ENCODE measurements at regions not wholly inside any gene's neighbourhood (a gene's known extent, or its start where the extent isn't known, plus 50 kb on each side); places are given as distances from the start of the nearest gene placed in this dataset.
"Not testable (repeated sequence)": the region's sequence is repeated elsewhere in the genome, so short reads cannot be mapped to it uniquely, and the experiment has no call there.

DNA sequence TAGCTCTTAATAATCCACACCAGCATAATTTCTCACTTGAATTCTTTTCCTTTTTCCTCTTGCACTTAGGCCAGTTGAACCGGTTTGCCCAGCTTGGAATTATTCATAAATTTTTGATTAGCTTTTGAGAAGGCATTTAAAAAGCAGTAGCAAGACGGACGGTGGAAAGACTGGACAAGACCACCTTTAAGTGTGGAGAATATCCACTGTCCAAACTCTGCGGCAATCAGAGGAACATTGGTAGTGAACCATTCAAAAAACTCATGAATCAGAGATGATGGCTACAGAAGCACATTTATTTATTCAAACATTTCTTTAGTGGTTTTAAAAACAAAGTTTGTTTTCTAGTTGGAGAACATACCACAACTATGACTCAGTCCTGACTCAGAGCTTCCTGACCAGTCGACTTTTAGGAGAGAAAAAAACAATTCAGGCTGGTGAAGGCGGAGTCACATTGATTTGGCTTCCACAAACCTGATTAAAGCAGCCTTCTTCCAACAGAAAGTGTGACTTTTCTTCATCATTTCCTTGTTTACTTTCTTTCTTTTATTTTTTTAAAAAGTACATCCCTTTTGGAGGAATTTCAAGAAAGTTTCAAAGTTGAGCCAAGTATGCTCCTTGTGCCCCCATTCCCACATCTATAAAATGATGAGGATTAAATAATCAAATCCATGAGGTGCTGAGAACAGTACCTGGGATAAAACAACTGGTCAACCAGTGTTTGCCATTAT lies 128.8 kb downstream of the ADSS2 start:
- peak; percentile 51 for DNase-seq (ENCODE audit: low spot score)

DNA sequence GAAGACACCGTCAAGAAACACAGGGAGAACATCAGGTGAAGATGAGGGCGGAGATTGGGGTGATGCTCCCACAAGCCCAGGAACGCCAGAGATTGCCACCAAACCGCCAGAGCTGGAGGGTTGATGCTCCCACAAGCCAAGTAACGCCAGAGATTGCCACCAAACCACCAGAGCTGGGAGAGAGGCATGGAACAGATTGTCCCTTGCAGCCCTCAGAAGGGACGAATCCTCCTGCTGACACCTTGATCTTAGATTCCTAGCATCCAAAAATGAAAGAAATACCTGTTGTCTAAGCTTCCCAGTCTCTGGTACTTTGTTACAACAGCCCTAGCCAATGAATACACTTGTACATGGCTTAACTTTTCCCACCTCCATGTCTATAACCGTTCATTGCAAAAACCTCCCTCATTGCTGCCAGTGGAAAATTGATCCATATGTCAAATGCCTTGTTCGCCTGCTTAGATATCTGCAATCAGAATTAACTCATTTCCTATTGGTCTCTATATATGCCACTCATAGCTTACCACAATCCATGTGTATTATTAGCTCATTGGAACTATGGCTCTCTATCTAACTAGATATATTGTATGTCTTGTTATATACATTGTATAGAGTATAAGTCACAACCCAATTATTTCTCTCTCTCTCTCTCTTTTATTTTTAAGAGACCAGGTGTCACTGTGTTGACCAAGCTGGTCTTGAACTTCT lies 127.4 kb downstream of the ADSS2 start:
- DNase-seq (ENCODE audit: low spot score), result no peak

DNA sequence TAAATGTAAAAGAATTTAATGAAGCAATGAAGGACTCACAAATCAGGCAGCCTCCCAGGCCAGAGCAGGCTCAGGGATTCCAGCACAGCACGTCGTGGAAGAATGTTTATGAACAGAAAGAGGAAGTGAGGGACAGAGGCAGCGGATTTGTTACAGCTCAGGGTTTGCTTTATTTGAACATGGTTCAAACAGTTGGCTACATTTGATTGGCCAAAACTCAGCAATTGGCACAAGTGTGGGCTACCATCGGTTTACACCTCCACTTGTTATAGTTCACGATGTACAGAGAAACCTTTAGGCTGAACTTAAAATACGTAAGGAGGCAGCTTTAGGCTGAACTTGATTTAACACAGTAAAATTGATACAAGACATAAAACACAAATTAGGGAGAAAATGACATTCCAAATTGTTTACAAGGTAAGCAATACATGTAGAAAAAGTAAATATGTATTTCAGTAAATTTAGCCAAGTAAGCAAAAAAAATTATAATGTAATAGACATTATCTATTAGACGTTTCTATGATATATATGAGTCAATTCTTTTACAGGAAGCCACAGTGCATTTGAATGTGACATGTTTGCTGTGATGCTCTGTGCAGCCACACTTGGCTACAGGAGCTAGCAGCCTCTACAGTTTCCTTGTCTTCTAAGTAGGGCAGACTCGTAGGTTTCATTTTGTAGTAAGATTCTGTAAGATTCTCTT lies 126.5 kb downstream of the ADSS2 start:
- DNase-seq (ENCODE audit: low spot score), result no peak

DNA sequence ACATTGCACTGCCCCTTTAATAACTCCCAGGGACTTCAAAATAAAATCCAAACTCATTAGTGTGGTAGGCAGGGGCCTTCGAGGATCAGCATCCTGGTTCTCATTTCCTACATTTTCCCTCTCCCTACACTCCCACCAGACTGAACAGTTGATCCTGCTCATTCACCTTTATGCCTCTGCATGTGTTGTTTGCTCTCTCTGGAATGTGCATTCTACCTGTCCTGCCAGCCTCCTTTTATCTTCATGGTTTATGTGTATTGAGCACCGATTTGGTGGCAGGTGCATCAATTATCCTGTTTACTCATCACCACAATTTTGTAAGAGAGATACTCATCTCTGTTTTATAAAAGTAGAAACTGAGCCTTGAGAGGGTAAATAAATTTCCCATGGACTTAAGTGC lies 125.0 kb downstream of the ADSS2 start:
- no peak for DNase-seq (ENCODE audit: low spot score)

DNA sequence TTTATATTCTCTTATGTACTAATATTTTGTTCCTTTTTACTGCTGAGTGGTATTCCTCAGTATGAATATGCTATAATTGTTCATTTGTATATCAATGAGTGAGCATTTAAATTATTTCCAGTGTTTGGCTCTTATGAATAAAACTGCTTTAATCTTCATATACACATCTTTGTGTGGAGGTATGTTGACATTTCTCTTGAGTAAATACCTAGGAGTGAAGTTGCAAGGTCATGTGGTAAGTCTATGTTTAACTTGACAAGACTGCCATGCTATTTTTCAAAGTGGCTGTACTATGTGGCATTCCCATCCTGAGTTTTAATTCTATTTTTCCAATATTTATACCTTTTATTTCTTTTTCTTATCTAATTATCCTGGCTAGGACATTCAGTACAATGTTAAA lies 124.2 kb downstream of the ADSS2 start:
- no peak for DNase-seq (ENCODE audit: low spot score)

DNA sequence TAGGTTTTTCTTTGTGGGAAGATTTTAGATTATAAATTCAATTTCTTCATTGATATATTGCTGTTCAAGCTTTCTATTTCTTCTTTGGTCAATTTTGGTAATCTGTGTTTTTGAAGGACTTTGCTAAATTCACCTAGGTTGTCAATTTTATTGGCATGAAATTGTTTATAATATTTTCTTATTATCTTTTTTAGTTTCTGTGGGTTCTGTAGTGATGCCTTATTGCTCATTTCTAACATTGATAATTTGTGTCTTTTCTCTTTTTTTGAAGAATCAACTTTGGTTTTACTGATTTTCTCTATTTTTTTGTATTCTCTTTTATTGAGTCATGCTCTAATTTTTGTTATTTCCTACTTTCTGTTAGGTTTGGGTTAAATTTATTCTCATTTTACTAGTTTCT lies 123.2 kb downstream of the ADSS2 start:
- DNase-seq (ENCODE audit: low spot score), result no peak

DNA sequence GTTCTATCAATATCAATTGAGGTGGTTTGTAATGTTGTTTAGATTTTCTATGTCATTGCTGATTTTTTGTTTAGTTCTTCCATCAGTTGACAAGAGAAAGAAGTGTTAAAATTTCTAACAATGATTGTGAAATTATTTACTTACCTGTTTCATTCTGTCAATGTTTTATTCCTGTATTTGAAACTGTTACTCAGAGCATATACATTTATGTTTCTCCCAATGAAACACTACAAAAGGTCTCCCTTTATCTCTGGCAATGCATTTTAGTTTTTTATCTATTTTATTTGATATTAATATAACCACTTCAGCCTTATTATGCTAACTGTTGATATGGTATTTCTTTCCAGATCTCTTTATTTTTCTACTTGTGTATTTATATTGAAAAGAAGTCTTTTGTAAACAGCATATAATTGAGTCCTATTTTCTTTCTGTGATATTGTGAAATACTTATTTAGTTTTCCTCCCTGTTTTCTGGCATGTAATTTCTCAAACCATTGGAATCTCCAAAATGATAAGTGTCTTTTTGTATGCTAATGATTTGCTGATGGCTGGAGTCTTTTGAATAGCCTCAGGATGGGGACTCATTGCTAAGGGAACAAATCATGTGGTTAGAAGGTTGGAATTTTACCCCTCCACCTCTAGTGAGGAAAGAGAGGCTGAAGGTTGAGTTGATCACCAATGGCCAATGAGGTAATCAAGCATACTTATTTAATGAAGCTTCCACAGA lies 122.0 kb downstream of the ADSS2 start:
- no peak for DNase-seq (ENCODE audit: low spot score)

DNA sequence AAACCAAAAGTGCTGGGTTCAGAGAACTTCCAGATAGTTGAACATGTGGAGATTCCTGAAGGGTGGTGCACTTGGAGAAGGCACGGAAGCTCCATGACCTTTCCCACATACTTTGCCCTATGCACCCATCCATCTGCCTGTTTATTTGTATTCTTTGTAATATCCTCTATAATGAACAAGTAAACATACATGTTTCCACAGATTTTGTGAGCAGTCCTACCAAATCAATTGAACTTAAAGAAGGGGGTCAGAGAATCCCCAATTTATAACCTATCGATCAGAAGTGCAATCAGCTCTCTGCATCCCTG lies 121.4 kb downstream of the ADSS2 start:
- DNase-seq (ENCODE audit: low spot score), result no peak

DNA sequence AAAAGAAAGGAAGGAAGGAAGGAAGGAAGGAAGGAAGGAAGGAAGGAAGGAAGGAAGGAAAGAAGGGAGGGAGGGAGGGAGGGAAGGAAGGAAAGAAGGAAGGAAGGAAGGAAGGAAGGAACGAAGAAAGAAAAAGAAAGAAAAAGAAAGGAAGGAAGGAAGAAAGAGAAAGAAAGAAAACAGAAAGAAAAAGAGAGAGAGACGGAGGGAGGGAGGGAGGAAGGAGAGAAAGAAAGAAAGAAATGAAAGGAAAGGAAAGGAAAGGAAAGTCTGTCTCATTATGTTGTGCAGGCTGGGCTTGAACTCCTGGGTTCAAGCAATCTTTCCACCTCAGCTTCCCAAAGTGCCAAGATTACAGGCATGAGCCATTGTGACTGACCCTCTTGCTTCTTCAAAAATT lies 118.9 kb downstream of the ADSS2 start:
- not testable (repeated sequence) for DNase-seq (ENCODE audit: low spot score)

DNA sequence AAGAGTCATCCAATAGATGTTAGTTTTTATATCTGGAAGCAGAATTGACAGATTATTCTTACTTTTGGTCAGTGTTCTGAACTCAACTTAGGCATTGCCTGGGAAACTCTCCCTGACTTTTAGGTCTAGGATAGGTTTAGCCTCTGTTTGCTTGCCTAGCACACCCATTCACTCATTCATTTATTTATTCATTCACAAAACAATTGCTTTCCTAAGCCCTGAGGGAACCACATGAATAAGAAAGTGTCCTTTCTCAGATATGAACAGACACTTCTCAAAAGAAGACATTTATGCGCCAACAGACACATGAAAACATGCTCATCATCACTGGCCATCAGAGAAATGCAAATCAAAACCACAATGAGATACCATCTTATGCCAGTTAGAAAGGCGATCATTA lies 117.4 kb downstream of the ADSS2 start:
- DNase-seq (ENCODE audit: low spot score), result not testable (repeated sequence)

DNA sequence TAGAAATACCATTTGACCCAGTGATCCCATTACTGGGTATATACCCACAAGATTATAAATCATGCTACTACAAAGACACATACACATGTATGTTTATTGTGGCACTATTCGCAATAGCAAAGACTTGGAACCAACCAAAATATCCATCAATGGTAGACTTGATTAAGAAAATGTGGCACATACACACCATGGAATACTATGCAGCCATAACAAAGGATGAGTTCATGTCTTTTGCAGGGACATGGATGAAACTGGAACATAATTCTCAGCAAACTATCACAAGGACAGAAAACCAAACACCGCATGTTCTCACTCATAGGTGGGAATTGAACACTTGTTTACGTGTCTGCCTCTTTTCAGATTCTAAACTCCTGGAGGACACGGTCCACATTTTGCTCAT lies 116.9 kb downstream of the ADSS2 start:
- DNase-seq (ENCODE audit: low spot score), result not testable (repeated sequence)

DNA sequence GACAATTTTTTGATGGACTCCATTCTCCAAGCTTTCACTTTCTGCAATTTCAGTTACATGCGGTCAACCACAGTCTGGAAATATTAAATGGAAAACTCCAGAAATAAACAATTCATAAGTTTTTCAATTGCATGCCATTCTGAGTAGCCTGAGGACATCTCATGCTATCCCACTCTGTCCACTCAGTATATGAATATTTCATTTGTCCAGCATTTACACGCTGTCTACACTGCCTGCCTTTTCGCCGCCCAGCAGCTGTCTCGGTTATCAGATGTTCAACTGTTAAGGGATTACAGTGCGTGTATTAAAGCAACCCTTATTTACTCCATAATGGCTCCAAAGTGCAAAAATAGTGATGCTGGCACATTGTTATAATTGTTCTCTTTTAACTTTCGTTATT lies 116.3 kb downstream of the ADSS2 start:
- DNase-seq (ENCODE audit: low spot score), result no peak

DNA sequence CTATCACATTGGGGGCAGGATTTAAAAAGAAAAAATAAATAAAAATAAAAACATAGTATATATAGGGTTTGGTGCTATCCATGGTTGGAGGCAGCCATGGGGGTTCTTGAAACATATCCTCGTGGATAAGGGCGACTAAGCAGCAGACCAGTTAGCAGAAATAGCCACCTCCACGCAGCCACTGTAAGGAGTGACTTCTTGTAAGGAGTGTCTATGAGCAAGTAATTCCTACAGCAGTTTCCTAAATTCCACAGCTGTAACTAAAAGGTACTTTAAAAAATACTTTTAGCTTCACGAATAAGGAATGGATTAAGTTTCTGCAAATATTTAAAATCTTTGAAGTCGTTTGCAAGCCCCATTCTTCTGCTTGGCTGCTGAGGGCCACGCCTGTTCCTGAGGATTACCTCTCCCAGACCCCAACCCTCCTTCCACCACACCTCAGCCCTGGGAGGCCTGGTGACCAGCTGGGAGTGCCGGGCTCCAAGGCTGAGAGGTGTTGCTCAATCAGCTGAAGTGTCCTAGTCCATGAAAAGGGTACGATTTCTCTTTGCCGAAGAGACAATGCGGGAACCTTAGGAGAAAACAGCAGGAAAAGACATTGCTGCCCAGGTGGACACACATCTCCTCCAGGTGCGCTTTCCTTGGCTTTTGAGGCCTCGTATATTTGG lies 115.3 kb downstream of the ADSS2 start:
- DNase-seq (ENCODE audit: low spot score), result no peak

DNA sequence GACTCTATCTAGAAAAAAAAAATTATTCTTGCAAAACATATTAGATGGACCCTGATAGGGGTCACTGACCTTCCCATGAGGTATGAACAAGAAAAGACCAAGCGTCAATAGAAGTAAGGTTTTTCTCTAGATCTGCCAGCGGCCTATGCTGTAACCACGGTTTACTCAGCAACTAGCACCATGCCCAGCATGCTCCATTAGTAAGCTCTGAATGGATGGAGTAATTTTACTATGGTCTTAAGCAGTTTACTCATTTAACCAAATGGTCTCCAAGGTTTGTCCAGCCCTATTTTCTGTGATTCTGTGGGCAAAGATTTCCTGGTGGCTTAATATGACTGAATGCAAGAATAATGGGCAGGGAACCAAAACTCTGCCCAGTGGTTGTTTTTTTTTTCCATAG lies 113.9 kb downstream of the ADSS2 start:
- no peak for DNase-seq (ENCODE audit: low spot score)

DNA sequence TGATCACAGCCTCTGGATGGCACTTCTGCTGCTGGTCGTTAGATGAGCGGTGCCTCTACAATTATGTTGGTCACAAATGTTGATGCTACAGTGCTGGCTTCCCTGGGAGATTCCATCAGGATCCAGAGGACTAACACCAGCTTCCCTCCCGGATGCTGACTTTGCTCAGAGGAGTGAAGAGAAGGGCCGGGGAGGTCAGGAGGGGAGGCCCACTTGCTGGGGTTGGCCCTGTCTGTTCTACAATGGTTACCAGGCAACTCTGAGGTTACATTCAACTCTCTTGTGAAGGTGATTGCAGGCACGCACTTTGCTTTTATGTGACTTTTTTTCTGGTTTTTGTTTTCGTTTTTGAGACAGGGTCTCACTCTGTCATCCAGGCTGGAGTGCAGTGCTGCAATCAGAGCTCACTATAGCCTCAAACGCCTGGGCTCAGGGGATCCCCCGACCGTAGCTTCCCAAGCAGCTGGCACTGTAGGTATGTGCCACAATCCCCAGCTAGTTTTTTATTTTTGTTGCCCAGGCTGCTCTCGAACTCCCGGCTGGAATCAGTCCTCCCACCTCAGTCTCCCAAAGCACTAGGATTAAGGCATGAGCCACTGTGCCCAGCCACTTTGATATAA lies 112.5 kb downstream of the ADSS2 start:
- DNase-seq (ENCODE audit: low spot score), result no peak

DNA sequence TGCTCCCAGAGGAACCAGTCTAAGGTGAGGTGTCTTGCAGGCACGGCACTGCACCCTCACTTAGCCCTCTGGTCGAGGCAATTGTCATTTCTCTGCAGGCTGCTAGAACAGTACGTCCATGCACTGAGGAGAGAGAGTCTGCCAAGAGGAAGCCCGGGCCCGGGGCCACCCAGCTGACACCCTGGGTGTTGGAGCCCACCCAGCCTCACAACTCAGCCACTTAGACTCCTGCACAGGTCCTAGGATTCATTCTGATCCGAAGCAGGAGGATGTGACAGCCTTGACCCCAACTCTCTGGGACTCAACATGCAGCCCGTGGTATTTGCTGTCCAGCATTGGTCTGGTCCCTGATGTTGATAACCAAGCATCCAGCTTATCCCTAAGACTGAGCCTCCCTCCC lies 111.9 kb downstream of the ADSS2 start:
- DNase-seq (ENCODE audit: low spot score), result no peak

DNA sequence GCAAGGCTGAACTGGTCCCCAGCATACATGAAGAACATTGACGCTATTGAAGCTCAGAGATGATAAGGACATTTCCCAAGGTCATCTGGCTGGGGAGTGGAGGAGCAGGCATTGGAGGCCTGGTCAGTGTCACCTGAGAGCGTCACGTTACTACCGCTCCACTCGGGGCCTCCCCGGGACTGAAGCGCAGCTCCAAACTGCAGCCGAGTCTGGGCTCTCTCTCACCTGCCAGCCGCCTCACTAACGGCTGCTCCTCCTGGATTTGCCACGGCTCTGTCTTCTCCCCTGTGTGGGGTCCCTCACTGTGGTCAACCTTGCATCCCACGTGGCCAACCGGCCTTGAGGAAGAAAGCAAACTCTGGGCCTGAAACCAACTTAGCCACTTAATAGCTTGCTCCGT lies 111.3 kb downstream of the ADSS2 start:
- DNase-seq (ENCODE audit: low spot score), result no peak

DNA sequence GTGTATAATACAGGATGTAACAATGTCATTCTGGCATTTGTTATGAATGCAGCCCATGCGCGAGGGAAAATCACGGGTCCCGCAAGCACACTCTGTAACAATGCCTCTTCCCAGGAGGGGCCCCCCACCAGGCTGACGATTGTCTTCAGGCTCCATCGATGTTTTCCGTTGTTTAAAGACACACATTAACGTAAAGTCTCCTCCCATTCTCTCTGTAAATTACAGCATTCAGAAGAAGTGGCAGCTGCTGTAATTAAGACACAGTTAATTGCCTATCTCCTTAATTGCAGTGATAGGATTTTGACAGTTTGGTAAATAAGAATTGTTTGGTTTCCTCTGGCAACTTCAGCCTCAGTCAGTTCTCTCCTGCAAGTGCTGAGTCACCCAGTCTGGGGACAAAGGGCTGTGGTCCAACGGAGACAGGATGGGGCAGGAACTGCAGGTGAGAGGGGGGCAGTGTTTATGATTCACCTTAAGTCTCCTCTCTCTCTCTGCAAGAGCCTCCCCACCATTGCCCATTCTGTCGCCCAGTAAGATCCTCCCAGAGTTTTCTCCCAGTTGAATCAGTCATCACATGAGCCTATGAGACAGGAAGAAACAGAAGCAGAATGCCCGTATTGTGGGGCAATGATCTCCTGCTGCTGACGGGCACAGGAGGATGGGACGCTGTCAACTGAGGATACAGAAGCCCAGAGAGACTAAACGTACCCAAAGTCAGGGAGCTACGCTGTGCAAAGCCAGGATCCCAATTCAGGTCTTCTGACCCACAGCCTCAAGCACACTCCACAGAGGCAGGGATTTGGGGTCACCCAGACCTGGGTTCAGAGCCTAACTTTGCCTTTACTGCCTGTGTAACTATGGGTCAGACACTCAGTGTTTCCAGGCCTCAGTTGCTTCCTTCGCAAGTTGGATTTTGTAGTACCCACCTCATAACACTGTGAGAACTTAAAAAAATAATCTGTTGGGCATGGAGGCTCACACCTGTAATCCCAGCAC lies 110.0 kb downstream of the ADSS2 start:
- peak; percentile 62 for DNase-seq (ENCODE audit: low spot score)

DNA sequence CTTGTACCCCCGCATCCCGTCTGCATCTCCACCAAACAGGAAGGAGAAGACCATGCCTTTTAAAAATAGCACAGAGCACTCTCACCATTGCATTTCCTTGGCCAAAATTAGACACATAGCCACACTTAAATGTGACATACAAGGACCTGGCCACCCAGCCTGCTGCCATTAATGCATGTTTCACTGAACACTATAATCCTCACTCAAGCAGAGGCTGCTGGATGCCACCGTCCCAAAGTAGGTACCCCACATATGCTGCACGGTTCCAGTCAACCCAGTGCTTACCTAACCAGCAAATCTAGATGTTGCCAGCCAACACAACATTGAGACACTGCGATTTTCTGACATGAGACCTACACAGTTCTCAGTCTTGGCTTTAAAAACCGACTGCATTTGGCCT lies 107.7 kb downstream of the ADSS2 start:
- DNase-seq (ENCODE audit: low spot score), result no peak

DNA sequence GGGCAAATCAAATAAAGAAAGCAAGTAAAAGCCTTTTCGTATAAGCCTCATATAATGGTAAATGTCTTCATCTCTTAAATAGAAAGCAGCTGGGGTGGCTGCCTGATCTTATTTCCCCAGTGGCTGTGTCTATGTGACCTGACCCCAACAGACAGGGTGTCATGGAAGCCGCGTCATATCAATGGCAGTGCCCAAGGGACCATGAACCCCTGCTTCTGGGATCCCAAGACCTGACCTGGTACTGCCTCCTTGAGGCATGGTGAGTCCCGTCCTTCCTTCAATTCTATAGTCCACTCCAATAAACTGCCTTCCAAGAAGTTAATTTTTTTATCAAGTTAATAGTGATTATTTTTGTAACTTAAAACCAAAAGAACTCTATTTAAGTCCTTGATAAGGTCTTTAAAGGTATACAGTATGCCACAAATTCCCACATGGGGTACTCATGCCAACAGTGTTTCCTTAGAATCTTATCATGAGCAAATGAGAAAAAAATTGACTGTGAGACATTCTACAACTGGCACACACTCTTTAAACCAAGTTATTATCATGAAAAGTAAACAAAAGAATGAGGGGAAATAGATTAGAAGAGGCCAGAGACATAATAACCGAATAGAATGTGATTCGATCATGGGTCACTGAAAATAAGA lies 104.6 kb downstream of the ADSS2 start:
- DNase-seq (ENCODE audit: low spot score), result no peak
